Panc1 (cell line): ENCODE measurements at regions not wholly inside any gene's neighbourhood (a gene's known extent, or its start where the extent isn't known, plus 50 kb on each side); places are given as distances from the start of the nearest gene placed in this dataset.

Experiments
- ATAC-seq: fragments of 200-7000 bp; cut with Tn5 transposase; 2 replicates; pipeline ENCODE4 v1.9.1; 2020; ENCODE audit warnings: mild to moderate bottlenecking, moderate library complexity
- BruUV-seq: library from RNA; stranded (reverse); fragments of 400-500 nt; replicated peaks from 2 replicates; lab custom pipeline; 2021; lab: Mats Ljungman, UMichigan
- CTCF ChIA-PET: fragments of 300-600 bp; sonication (Branson Sonifier 250); formaldehyde crosslinking; loops from one replicate; lab custom pipeline; 2022; ENCODE audit warnings: antibody characterized with exemption; lab: Charles Lee
- POLR2A ChIA-PET: fragments of 300-600 bp; sonication (Branson Sonifier 250); formaldehyde crosslinking; loops from one replicate; lab custom pipeline; 2022; ENCODE audit warnings: antibody characterized with exemption; lab: Charles Lee
- DNase-seq: peaks from one replicate; pipeline ENCODE4 v3.0.0-alpha.2; 2010; ENCODE audit warnings: low read depth, low spot score
- H3K27ac ChIP-seq: 2 replicates; pipeline ENCODE4 v1.5.1; 2011; ENCODE audit warnings: mild to moderate bottlenecking, low read length, inconsistent platforms
- H3K27me3 ChIP-seq: fragments of 200-500 bp; sonication (Bioruptor generic); 2 replicates; pipeline ENCODE4 v1.6.0; 2014; ENCODE audit warnings: low read length, inconsistent platforms; ENCODE audit not compliant: control insufficient read depth, insufficient read depth
- H3K36me3 ChIP-seq: fragments of 200-500 bp; sonication (Bioruptor generic); 2 replicates; pipeline ENCODE4 v1.5.1; 2014; ENCODE audit warnings: inconsistent platforms, mild to moderate bottlenecking, low read length, moderate library complexity; ENCODE audit not compliant: control insufficient read depth, insufficient read depth
- H3K4me1 ChIP-seq: 2 replicates; pipeline ENCODE4 v1.5.1; 2011; ENCODE audit warnings: inconsistent platforms, mild to moderate bottlenecking, low read length, moderate library complexity; ENCODE audit not compliant: control insufficient read depth, insufficient read depth
- H3K4me3 ChIP-seq, 2 experiments: 2 replicates each; pipeline ENCODE4 v1.5.1; 2011 to 2012; ENCODE audit warnings: low read depth in 2 of 2, low read length in 2 of 2, mild to moderate bottlenecking in 2 of 2, inconsistent platforms in 1 of 2, moderate library complexity in 1 of 2
- H3K9me3 ChIP-seq: fragments of 200-500 bp; sonication (Bioruptor generic); 2 replicates; pipeline ENCODE4 v1.5.1; 2014; ENCODE audit warnings: low read depth, mild to moderate bottlenecking, inconsistent platforms, low read length, moderate library complexity; ENCODE audit not compliant: control insufficient read depth, insufficient read depth
- CTCF ChIP-seq: fragments of 450-650 bp; IDR thresholded peaks from 2 replicates; pipeline ENCODE4 v1.5.1; 2017; ENCODE audit warnings: mild to moderate bottlenecking
- POLR2AphosphoS5 ChIP-seq: IDR thresholded peaks from 2 replicates; pipeline ENCODE4 v1.6.1; 2012; ENCODE audit warnings: mild to moderate bottlenecking, low read depth, low read length, moderate library complexity
- REST ChIP-seq, 2 experiments: IDR thresholded peaks; 2 replicates each; pipeline ENCODE4 v1.6.1; 2011 to 2012; ENCODE audit warnings: low read depth in 2 of 2, control low read depth in 1 of 2, low read length in 1 of 2, mild to moderate bottlenecking in 1 of 2, moderate library complexity in 1 of 2; ENCODE audit not compliant: insufficient read depth in 1 of 2
- SIN3A ChIP-seq: IDR thresholded peaks from 2 replicates; pipeline ENCODE4 v1.6.1; 2012; ENCODE audit warnings: low read depth, mild to moderate bottlenecking, low read length, moderate library complexity, borderline replicate concordance; ENCODE audit not compliant: insufficient read depth
- TCF7L2 ChIP-seq: IDR thresholded peaks from 2 replicates; pipeline ENCODE4 v1.6.1; 2011; ENCODE audit warnings: mild to moderate bottlenecking, low read depth, low read length, inconsistent platforms
- in situ Hi-C: cut with HindIII; loops from 2 replicates; pipeline ENCODE4 v1.10.0; 2016; ENCODE audit warnings: low sequenced_read_pairs, low pct_unique_long_range_greater_than_20kb
- intact Hi-C: fragments of 100-400 bp; cut with micrococcal nuclease; formaldehyde crosslinking; loops from one replicate; pipeline ENCODE4 v1.10.0; 2022; ENCODE audit not compliant: unreplicated experiment

DNA sequence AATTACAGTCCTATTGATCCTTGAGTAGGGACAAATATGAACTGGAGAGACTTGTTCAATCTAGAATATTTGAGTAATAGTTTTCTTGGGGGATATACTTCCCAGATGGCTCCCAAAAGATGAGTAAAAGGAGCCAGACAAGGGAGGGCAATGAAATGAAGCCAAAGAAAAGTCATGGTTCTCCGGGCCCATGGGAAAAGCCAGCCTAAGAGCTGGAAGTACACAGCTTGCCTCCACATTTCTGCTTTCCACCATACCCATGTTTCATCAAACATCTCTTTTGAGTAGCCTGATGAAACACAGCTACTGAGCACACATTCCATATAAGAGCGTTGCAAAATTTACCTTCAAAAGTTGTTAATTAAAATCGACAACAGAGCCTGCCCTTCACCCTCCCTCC, 535.0 kb upstream of the FZD8 start:
- Histone ChIP-seq H3K4me3 (no peak overlapping the region), H3K27ac (no peak overlapping the region), H3K4me1 (no peaks in the 10 kb centered on the region), H3K27me3 (no peaks in the 10 kb centered on the region), H3K9me3 (no peaks in the 10 kb centered on the region), H3K36me3 (no peaks in the 10 kb centered on the region)
- CTCF ChIA-PET, result no interaction called here
- TF ChIP-seq REST (IDR thresholded peaks at IDR 0.05; ENCODE audit: insufficient read depth in 1 of 2, low read depth in 2 of 2, low read length in 1 of 2) (no peak), SIN3A (no peak), TCF7L2 (no peak), CTCF (no peak), POLR2AphosphoS5 (no peak)
- no TSS peak for BruUV-seq
- POLR2A ChIA-PET, result no interaction called here
- in situ Hi-C loops, result no loop called here
- ATAC-seq (no peak), DNase-seq (no peak)
- intact Hi-C loops, result no loop called here

DNA sequence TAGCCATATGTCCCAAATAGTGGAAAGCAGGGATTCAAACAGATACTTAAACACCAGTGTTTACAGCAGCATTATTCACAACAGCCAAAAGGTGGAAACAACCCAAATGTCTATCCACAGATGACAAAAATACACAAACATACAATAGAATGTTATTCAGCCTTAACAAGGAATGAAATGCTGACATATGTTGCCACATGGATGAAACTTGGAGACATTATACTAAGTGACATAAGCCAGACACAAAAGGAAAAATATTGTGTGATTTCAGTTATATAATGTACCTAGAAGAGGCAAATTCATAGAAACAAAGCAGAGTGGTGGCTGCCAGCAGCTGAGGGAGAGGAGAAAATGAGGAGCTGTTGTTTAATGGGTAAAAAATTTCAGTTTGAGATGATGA, 533.9 kb upstream of the FZD8 start:
- CTCF ChIA-PET, result no interaction called here
- POLR2A ChIA-PET, result no interaction called here
- intact Hi-C loops, result no loop called here
- no peaks in the 10 kb centered on the region for H3K27me3 ChIP-seq
- no peaks in the 10 kb centered on the region for H3K36me3 ChIP-seq
- no TSS peak for BruUV-seq
- H3K9me3 ChIP-seq, result no peaks in the 10 kb centered on the region
- no peak overlapping the region for H3K27ac ChIP-seq
- ATAC-seq (no peak), DNase-seq (no peak)
- no peak overlapping the region for H3K4me3 ChIP-seq
- no peaks in the 10 kb centered on the region for H3K4me1 ChIP-seq
- TF ChIP-seq REST (IDR thresholded peaks at IDR 0.05; ENCODE audit: insufficient read depth in 1 of 2, low read depth in 2 of 2, low read length in 1 of 2) (no peak), CTCF (no peak), TCF7L2 (no peak), POLR2AphosphoS5 (no peak), SIN3A (no peak)
- in situ Hi-C loops, result no loop called here
